A549 (cell line): ENCODE measurements at regions not wholly inside any gene's neighbourhood (a gene's known extent, or its start where the extent isn't known, plus 50 kb on each side); places are given as distances from the start of the nearest gene placed in this dataset.
A peak's percentile ranks its signal among the peaks of the same experiment; 100 is the strongest.

ENCODE experiments used
- ATAC-seq, 2 experiments: fragments of 200-7000 bp in 1 of 2; fragments of >200 bp in 1 of 2; cut with Nextera tagmentation in 1 of 2; cut with Tn5 transposase in 1 of 2; 3 replicates each; pipeline versions ENCODE4 v1.8.0 to v1.9.1; 2018 to 2020; ENCODE audit warnings: mild to moderate bottlenecking in 1 of 2, moderate library complexity in 1 of 2
- CTCF ChIA-PET: fragments of 300-600 bp; sonication (Branson Sonifier 250); formaldehyde crosslinking; extraction: SDS; loops from one replicate; lab custom pipeline; 2021; ENCODE audit warnings: antibody characterized with exemption, inconsistent platforms; lab: Yijun Ruan, JAX
- POLR2A ChIA-PET: fragments of 350-600 bp; formaldehyde crosslinking; extraction: SDS; loops from one replicate; lab custom pipeline; 2021; ENCODE audit warnings: antibody characterized with exemption, inconsistent platforms; lab: Yijun Ruan, JAX
- DNase-seq, 2 experiments: peaks; one replicate each; pipeline versions ENCODE4 v3.0.0 to v3.0.0-alpha.2; 2011 to 2016; ENCODE audit warnings: low read depth in 1 of 2, low spot score in 1 of 2
- FAIRE-seq: peaks from 2 replicates; lab custom pipeline; 2011; peaks lifted over from hg19 to GRCh38; lab: Jason Lieb, UNC
- H3K27ac ChIP-seq, 2 experiments: fragments of >200 bp; sonication (Bioruptor Twin); formaldehyde crosslinking; 3 replicates each; pipeline ENCODE4 v1.5.1; 2016 to 2017
- H3K4me1 ChIP-seq: fragments of >200 bp; sonication (Bioruptor Twin); formaldehyde crosslinking; 3 replicates; pipeline ENCODE4 v1.6.1; 2016
- H3K4me2 ChIP-seq: fragments of >200 bp; sonication (Bioruptor Twin); formaldehyde crosslinking; 3 replicates; pipeline ENCODE4 v1.6.1; 2016
- H3K4me3 ChIP-seq: fragments of >200 bp; sonication (Bioruptor Twin); formaldehyde crosslinking; 3 replicates; pipeline ENCODE4 v1.5.1; 2016
- H3K9me3 ChIP-seq: fragments of >200 bp; sonication (Bioruptor Twin); formaldehyde crosslinking; 3 replicates; pipeline ENCODE4 v1.6.1; 2016
- CHD2 ChIP-seq: fragments of 150-350 bp; IDR thresholded peaks from 2 replicates; pipeline ENCODE4 v1.6.1; 2014; ENCODE audit warnings: low read length; ENCODE audit not compliant: partially characterized antibody
- FOSB ChIP-seq: fragments of 250-450 bp; sonication (Bioruptor Pico); IDR thresholded peaks from 2 replicates; pipeline ENCODE4 v1.5.0; 2020; ENCODE audit warnings: mild to moderate bottlenecking, moderate library complexity
- FOSL2 ChIP-seq, 2 experiments: fragments of 450-650 bp in 1 of 2; fragments of >200 bp in 1 of 2; sonication (Bioruptor Twin) in 1 of 2; formaldehyde crosslinking; IDR thresholded peaks; 2 replicates each; pipeline versions ENCODE4 v1.5.0 to v1.6.1; 2016 to 2020; ENCODE audit warnings: mild to moderate bottlenecking in 1 of 2, moderate library complexity in 1 of 2
- HDAC2 ChIP-seq: fragments of 200-600 bp; sonication (generic); IDR thresholded peaks from 2 replicates; pipeline ENCODE4 v1.6.1; 2016
- HOXB13 ChIP-seq: fragments of 250-450 bp; sonication (Bioruptor Pico); IDR thresholded peaks from 2 replicates; pipeline ENCODE4 v1.5.0; 2020; ENCODE audit warnings: low read depth, mild to moderate bottlenecking, moderate library complexity
- HOXB5 ChIP-seq: fragments of 250-450 bp; sonication (Bioruptor Pico); IDR thresholded peaks from 2 replicates; pipeline ENCODE4 v1.5.0; 2020; ENCODE audit warnings: mild to moderate bottlenecking, moderate library complexity
- JUNB ChIP-seq: fragments of >200 bp; sonication (Bioruptor Twin); formaldehyde crosslinking; IDR thresholded peaks from 2 replicates; pipeline ENCODE4 v1.6.1; 2016
- KDM1A ChIP-seq: fragments of 200-600 bp; sonication (generic); IDR thresholded peaks from 2 replicates; pipeline ENCODE4 v1.6.1; 2016; ENCODE audit warnings: low read depth, mild to moderate bottlenecking
- KDM5A ChIP-seq: fragments of 200-600 bp; sonication (generic); IDR thresholded peaks from 2 replicates; pipeline ENCODE4 v1.6.1; 2016; ENCODE audit warnings: antibody characterized with exemption, mild to moderate bottlenecking
- MAX ChIP-seq: IDR thresholded peaks from 2 replicates; pipeline ENCODE4 v1.6.1; 2012
- NPAS2 ChIP-seq: fragments of 250-450 bp; sonication (Bioruptor Pico); IDR thresholded peaks from 2 replicates; pipeline ENCODE4 v1.8.0; 2022; ENCODE audit warnings: mild to moderate bottlenecking, moderate library complexity, borderline replicate concordance
- POLR2AphosphoS2 ChIP-seq: conservative IDR thresholded peaks from 2 replicates; pipeline ENCODE4 v1.6.1; 2012; ENCODE audit warnings: low read length, improper control_type of control experiment, inconsistent platforms
- RAD21 ChIP-seq, 2 experiments: fragments of >200 bp in 1 of 2; sonication (Bioruptor Twin) in 1 of 2; formaldehyde crosslinking in 1 of 2; IDR thresholded peaks in 1 of 2; conservative IDR thresholded peaks in 1 of 2; 2 replicates in 1 of 2; 3 replicates in 1 of 2; pipeline ENCODE4 v1.6.1; 2012 to 2018; ENCODE audit warnings: inconsistent platforms in 1 of 2
- RARB ChIP-seq: fragments of 250-450 bp; sonication (Bioruptor Pico); IDR thresholded peaks from 2 replicates; pipeline ENCODE4 v1.8.0; 2021; ENCODE audit warnings: mild to moderate bottlenecking, moderate library complexity
- RFX5 ChIP-seq: fragments of 450-650 bp; IDR thresholded peaks from 2 replicates; pipeline ENCODE4 v1.7.1; 2014; ENCODE audit warnings: antibody characterized with exemption, mild to moderate bottlenecking, moderate library complexity
- SMC3 ChIP-seq: fragments of >200 bp; sonication (Bioruptor Twin); formaldehyde crosslinking; IDR thresholded peaks from 3 replicates; pipeline ENCODE4 v1.6.1; 2018; ENCODE audit warnings: inconsistent platforms
- TFCP2L1 ChIP-seq: fragments of 250-450 bp; sonication (Bioruptor Pico); IDR thresholded peaks from 2 replicates; pipeline ENCODE4 v1.5.0; 2021; ENCODE audit warnings: mild to moderate bottlenecking
- ZC3H11A ChIP-seq: fragments of 450-650 bp; IDR thresholded peaks from 2 replicates; pipeline ENCODE4 v1.6.1; 2014; ENCODE audit warnings: antibody characterized with exemption, mild to moderate bottlenecking
- ZFP36 ChIP-seq: fragments of 450-650 bp; IDR thresholded peaks from 2 replicates; pipeline ENCODE4 v1.6.1; 2014; ENCODE audit warnings: borderline replicate concordance; ENCODE audit not compliant: partially characterized antibody
- ZSCAN20 ChIP-seq: fragments of 250-450 bp; sonication (Bioruptor Pico); IDR thresholded peaks from 2 replicates; pipeline ENCODE4 v1.8.0; 2022; ENCODE audit warnings: mild to moderate bottlenecking, moderate library complexity
- WGBS: methylation state at CpG from one replicate; pipeline ENCODE4 v1.1.6; 2017; ENCODE audit errors: missing lambda C conversion rate; 5-methylcytosine and 5-hydroxymethylcytosine counted together
- TF ChIP-seq, protein P1 (sequence below): fragments of >200 bp; sonication (Bioruptor Twin); formaldehyde crosslinking; IDR thresholded peaks from 3 replicates; pipeline ENCODE4 v1.6.1; 2016
- TF ChIP-seq, protein P2 (sequence below): fragments of >200 bp; sonication (Bioruptor Twin); formaldehyde crosslinking; IDR thresholded peaks from 2 replicates; pipeline ENCODE4 v1.6.1; 2016
- TF ChIP-seq, protein P3 (sequence below): fragments of 250-450 bp; sonication (Bioruptor Pico); IDR thresholded peaks from 2 replicates; pipeline ENCODE4 v1.5.0; 2020; ENCODE audit warnings: low read depth, mild to moderate bottlenecking, moderate library complexity

DNA sequence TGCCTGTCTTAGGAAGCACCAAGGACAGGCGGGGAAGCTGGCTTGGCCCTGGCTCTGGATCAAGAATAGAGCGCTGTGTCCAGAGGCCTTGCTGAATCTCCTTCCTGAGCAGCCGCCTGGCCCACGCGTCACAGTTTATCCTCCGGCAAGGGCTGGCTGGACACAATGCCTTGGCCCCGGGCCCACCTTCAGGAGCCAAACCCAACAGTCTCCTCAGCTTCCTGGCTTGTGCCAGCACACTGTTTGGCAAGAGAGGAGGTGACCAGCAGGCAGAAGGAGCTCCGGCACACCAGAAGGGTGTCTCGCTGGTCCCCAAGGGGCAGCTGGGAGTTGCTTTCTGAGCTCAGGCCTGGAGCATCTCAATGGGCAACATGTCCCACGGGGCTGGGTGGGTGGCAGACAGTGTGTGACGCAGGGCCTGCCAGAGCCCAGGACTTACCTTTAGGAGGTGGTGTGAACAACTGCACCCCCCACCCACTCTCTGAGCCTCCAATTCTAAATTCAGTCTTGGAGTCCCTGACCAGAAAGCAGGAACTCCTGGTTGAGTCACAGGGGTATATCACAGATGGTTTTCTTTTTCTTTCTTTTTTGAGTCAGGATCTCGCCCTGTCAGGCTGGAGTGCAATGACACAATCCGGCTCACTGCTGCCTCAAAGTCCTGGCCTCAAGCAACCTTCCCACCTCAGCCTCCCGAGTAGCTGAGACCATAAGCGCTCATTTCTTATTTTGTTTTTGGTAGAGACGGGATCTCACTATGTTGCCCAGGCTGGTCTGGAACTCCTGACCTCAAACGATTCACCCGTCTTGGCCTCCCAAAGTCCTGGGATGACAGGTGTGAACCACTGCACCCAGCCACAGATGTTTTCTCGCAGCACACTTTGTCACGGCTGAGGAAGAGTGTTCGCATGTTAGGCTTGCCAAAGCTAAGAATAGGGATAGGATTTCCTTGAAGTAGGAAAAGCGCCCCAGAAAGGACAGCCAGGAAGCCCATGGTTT lies 361.2 kb downstream of the BCOR start:
- Histone ChIP-seq H3K4me2 (peak overlapping the region; percentile 10), H3K4me1 (peaks cover 48% of the 10 kb centered on the region), H3K4me3 (no peak overlapping the region), H3K27ac (peak overlapping the region; percentile 74 to 85), H3K9me3 (no peaks in the 10 kb centered on the region)
- ATAC-seq: peak; percentile 67 to 82; a peak in 5 of 6 replicates
- peak; percentile 33 to 72 for DNase-seq
- CTCF ChIA-PET: no interaction called here
- 59% methylated on average over 20 of the region's 22 CpGs for WGBS
- FAIRE-seq: no peak
- TF ChIP-seq RFX5 (no peak), RAD21 (conservative IDR thresholded peaks at IDR 0.05 in 1 of 2, IDR thresholded peaks at IDR 0.05 in 1 of 2) (peak in 1 of 2 experiments; percentile 17; a peak in 1 of 5 replicates), HOXB5 (CRISPR knock-in tag) (no peak)
- TF ChIP-seq, all 56 proteins: peak for 1
- POLR2A ChIA-PET: interaction anchor here (0.6 kb wide), 2 partner anchors 16 to 22 kb away, joined by 3 to 6 read pairs; no protein-coding TSS in a partner anchor

- no peak overlapping the region; a peak in 1 of 6 replicates for H3K27ac ChIP-seq
- ATAC-seq (no peak), FAIRE-seq (no peak), DNase-seq (no peak)
- H3K4me2 ChIP-seq: no peak overlapping the region
- ChIA-PET POLR2A (no interaction called here), CTCF (interaction anchor here (0.7 to 2.2 kb wide), 4 partner anchors 7 to 140 kb away, joined by 4 to 8 read pairs (median 6); no protein-coding TSS in a partner anchor)
- H3K4me3 ChIP-seq: no peak overlapping the region
- peaks cover 26% of the 10 kb centered on the region for H3K4me1 ChIP-seq
- no peak for TF ChIP-seq HDAC2
- TF ChIP-seq, protein P1, sequence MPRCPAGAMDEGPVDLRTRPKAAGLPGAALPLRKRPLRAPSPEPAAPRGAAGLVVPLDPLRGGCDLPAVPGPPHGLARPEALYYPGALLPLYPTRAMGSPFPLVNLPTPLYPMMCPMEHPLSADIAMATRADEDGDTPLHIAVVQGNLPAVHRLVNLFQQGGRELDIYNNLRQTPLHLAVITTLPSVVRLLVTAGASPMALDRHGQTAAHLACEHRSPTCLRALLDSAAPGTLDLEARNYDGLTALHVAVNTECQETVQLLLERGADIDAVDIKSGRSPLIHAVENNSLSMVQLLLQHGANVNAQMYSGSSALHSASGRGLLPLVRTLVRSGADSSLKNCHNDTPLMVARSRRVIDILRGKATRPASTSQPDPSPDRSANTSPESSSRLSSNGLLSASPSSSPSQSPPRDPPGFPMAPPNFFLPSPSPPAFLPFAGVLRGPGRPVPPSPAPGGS: no peak
- TF ChIP-seq TFCP2L1 (CRISPR knock-in tag): no peak
- no peak for TF ChIP-seq ZFP36
- no peak for TF ChIP-seq ZC3H11A
- TF ChIP-seq CHD2: no peak
- TF ChIP-seq RAD21 (conservative IDR thresholded peaks at IDR 0.05 in 1 of 2, IDR thresholded peaks at IDR 0.05 in 1 of 2): no peak
- no peak for TF ChIP-seq RARB (CRISPR knock-in tag)
- no peak for TF ChIP-seq ZSCAN20 (CRISPR knock-in tag)
- no peak for TF ChIP-seq SMC3
- TF ChIP-seq HOXB13 (CRISPR knock-in tag): no peak
- TF ChIP-seq, protein P2, sequence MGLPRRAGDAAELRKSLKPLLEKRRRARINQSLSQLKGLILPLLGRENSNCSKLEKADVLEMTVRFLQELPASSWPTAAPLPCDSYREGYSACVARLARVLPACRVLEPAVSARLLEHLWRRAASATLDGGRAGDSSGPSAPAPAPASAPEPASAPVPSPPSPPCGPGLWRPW: no peak
- TF ChIP-seq MAX: no peak
- no peaks in the 10 kb centered on the region for H3K9me3 ChIP-seq
- 92% methylated on average over 6 of the region's 7 CpGs for WGBS
These were observed 358.2 kb downstream of the BCOR start for GRCh38 chrX:39739585-39739984.

- no peak for DNase-seq
- peaks cover 21% of the 10 kb centered on the region for H3K4me1 ChIP-seq
- no peaks in the 10 kb centered on the region for H3K9me3 ChIP-seq
- FAIRE-seq: no peak
- no peak overlapping the region; a peak in 1 of 6 replicates for H3K27ac ChIP-seq
- no peak for TF ChIP-seq POLR2AphosphoS2
- TF ChIP-seq HDAC2: no peak
- TF ChIP-seq KDM5A: no peak
- TF ChIP-seq, protein P3, sequence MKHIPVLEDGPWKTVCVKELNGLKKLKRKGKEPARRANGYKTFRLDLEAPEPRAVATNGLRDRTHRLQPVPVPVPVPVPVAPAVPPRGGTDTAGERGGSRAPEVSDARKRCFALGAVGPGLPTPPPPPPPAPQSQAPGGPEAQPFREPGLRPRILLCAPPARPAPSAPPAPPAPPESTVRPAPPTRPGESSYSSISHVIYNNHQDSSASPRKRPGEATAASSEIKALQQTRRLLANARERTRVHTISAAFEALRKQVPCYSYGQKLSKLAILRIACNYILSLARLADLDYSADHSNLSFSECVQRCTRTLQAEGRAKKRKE (CRISPR knock-in tag): no peak
- no peak for TF ChIP-seq CHD2
- TF ChIP-seq NPAS2 (CRISPR knock-in tag): no peak
- TF ChIP-seq FOSL2 (IDR thresholded peaks at IDR 0.05): no peak
- no peak for TF ChIP-seq FOSL2 (CRISPR knock-in tag; IDR thresholded peaks at IDR 0.05)
- TF ChIP-seq JUNB: no peak
- no peak for TF ChIP-seq KDM1A
- TF ChIP-seq FOSB (CRISPR knock-in tag): no peak
- ChIA-PET POLR2A (no interaction called here), CTCF (interaction anchor here (1.7 to 2.2 kb wide), 2 partner anchors 8 to 9 kb away, joined by 7 to 8 read pairs; no protein-coding TSS in a partner anchor)
- no peak overlapping the region for H3K4me2 ChIP-seq
- no peak for ATAC-seq
- WGBS: 97% methylated on average over 5 of the region's 5 CpGs
- no peak overlapping the region for H3K4me3 ChIP-seq
These were observed 357.7 kb downstream of the BCOR start for GRCh38 chrX:39740078-39740477.
